ENCODE measurements at regions not wholly inside any gene's neighbourhood (a gene's known extent, or its start where the extent isn't known, plus 50 kb on each side); places are given as distances from the start of the nearest gene placed in this dataset.

DNA sequence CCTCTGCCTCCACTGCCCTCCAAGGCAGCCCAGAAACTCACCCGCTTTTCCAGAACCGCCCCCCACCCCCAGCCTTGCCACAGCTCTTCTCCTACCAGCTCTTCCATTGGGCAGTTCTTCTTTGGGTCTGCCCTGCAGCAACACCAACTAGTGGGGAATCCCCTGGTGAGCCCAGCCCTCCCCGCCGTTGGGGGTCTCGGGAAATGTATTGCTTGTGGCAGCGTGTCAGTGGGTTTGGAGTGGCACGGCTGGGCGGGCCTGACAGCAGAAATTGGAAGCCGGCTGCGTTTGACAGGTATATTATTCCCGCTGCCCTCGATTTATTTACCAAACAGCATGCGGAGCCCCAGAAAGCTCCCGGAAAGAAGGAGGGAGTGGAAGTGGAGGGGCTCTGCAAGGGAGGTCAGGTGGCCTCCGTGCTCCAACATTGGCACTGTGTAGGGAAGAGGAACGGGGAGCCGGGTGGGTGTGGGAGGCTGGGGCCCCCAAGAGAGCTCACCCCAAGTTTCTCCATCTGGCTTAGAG, 65.2 kb upstream of the NECTIN1 start:
- Histone ChIP-seq H3K4me2 (ENCODE audit: low read depth, low read length) (no peak overlapping the region), H4K20me1 (ENCODE audit: insufficient read depth, low read length) (no peaks in the 10 kb centered on the region), H3K27me3 (ENCODE audit: control insufficient read depth in 1 of 2, insufficient read depth in 2 of 2, low read length in 2 of 2) (peaks cover 7 to 42% of the 10 kb centered on the region in 2 experiments; a peak in 4 of 5 replicates), H3K4me3 (replicated peaks in 1 of 3; ENCODE audit: insufficient read depth in 1 of 3, low read depth in 2 of 3, low read length in 3 of 3) (no peak overlapping the region), H3K36me3 (replicated peaks in 1 of 2; ENCODE audit: control insufficient read depth in 1 of 2, insufficient read depth in 2 of 2, low read length in 2 of 2) (no peaks in the 10 kb centered on the region), H3K9ac (ENCODE audit: insufficient read depth, low read depth, low read length) (no peak overlapping the region), H3K79me2 (ENCODE audit: insufficient read depth, low read length) (no peaks in the 10 kb centered on the region), H3K4me1 (ENCODE audit: insufficient read depth, low read length) (no peaks in the 10 kb centered on the region), H3K9me3 (ENCODE audit: low read length) (no peaks in the 10 kb centered on the region), H3K27ac (ENCODE audit: extremely low read length, insufficient read depth, low read length) (no peak overlapping the region), H2AFZ (ENCODE audit: low read length) (no peak overlapping the region)
- 29% methylated on average over 17 of the region's 17 CpGs for WGBS (ENCODE audit: low lambda C conversion rate)
- ATAC-seq (no peak), FAIRE-seq (no peak), DNase-seq (ENCODE audit: low spot score) (no peak)
- CTCF ChIA-PET (ENCODE audit: low intra/inter-chr PET ratio, low total read pairs), result no interaction called here
- intact Hi-C loops (cut with micrococcal nuclease; ENCODE audit: unreplicated experiment), result no loop called here
- POLR2A ChIA-PET, result no interaction called here
- BruUV-seq (replicated peaks), result no TSS peak
- no peak for TF ChIP-seq KAT8 (CRISPR knock-in tag; IDR thresholded peaks at IDR 0.05)
- TF ChIP-seq, protein P1, sequence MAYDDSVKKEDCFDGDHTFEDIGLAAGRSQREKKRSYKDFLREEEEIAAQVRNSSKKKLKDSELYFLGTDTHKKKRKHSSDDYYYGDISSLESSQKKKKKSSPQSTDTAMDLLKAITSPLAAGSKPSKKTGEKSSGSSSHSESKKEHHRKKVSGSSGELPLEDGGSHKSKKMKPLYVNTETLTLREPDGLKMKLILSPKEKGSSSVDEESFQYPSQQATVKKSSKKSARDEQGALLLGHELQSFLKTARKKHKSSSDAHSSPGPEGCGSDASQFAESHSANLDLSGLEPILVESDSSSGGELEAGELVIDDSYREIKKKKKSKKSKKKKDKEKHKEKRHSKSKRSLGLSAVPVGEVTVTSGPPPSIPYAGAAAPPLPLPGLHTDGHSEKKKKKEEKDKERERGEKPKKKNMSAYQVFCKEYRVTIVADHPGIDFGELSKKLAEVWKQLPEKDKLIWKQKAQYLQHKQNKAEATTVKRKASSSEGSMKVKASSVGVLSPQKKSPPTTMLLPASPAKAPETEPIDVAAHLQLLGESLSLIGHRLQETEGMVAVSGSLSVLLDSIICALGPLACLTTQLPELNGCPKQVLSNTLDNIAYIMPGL (CRISPR knock-in tag; IDR thresholded peaks at IDR 0.05; ENCODE audit: borderline replicate concordance in 1 of 2, low read depth in 1 of 2), result no peak
- TF ChIP-seq, protein P2, sequence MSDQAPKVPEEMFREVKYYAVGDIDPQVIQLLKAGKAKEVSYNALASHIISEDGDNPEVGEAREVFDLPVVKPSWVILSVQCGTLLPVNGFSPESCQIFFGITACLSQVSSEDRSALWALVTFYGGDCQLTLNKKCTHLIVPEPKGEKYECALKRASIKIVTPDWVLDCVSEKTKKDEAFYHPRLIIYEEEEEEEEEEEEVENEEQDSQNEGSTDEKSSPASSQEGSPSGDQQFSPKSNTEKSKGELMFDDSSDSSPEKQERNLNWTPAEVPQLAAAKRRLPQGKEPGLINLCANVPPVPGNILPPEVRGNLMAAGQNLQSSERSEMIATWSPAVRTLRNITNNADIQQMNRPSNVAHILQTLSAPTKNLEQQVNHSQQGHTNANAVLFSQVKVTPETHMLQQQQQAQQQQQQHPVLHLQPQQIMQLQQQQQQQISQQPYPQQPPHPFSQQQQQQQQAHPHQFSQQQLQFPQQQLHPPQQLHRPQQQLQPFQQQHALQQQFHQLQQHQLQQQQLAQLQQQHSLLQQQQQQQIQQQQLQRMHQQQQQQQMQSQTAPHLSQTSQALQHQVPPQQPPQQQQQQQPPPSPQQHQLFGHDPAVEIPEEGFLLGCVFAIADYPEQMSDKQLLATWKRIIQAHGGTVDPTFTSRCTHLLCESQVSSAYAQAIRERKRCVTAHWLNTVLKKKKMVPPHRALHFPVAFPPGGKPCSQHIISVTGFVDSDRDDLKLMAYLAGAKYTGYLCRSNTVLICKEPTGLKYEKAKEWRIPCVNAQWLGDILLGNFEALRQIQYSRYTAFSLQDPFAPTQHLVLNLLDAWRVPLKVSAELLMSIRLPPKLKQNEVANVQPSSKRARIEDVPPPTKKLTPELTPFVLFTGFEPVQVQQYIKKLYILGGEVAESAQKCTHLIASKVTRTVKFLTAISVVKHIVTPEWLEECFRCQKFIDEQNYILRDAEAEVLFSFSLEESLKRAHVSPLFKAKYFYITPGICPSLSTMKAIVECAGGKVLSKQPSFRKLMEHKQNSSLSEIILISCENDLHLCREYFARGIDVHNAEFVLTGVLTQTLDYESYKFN (CRISPR knock-in tag; conservative IDR thresholded peaks at IDR 0.05), result no peak
- TF ChIP-seq ATRX (CRISPR knock-in tag; IDR thresholded peaks at IDR 0.05; ENCODE audit: borderline replicate concordance), result no peak
- no peak for TF ChIP-seq SP1 (IDR thresholded peaks at IDR 0.05)
- no peak for TF ChIP-seq SP1 (CRISPR knock-in tag; IDR thresholded peaks at IDR 0.05)
- TF ChIP-seq ZNF543 (CRISPR knock-in tag; IDR thresholded peaks at IDR 0.05), result no peak
- TF ChIP-seq ISL2 (CRISPR knock-in tag; IDR thresholded peaks at IDR 0.05), result no peak
- TF ChIP-seq RELA (CRISPR knock-in tag; IDR thresholded peaks at IDR 0.05), result no peak
- TF ChIP-seq POLR2AphosphoS2 (IDR thresholded peaks at IDR 0.05; ENCODE audit: low read depth, low read length), result no peak
- TF ChIP-seq, protein P3, sequence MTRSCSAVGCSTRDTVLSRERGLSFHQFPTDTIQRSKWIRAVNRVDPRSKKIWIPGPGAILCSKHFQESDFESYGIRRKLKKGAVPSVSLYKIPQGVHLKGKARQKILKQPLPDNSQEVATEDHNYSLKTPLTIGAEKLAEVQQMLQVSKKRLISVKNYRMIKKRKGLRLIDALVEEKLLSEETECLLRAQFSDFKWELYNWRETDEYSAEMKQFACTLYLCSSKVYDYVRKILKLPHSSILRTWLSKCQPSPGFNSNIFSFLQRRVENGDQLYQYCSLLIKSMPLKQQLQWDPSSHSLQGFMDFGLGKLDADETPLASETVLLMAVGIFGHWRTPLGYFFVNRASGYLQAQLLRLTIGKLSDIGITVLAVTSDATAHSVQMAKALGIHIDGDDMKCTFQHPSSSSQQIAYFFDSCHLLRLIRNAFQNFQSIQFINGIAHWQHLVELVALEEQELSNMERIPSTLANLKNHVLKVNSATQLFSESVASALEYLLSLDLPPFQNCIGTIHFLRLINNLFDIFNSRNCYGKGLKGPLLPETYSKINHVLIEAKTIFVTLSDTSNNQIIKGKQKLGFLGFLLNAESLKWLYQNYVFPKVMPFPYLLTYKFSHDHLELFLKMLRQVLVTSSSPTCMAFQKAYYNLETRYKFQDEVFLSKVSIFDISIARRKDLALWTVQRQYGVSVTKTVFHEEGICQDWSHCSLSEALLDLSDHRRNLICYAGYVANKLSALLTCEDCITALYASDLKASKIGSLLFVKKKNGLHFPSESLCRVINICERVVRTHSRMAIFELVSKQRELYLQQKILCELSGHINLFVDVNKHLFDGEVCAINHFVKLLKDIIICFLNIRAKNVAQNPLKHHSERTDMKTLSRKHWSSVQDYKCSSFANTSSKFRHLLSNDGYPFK (CRISPR knock-in tag; IDR thresholded peaks at IDR 0.05; ENCODE audit: borderline replicate concordance), result no peak
- no peak for TF ChIP-seq MIXL1 (CRISPR knock-in tag; IDR thresholded peaks at IDR 0.05)
- no peak for TF ChIP-seq KLF9 (CRISPR knock-in tag; IDR thresholded peaks at IDR 0.05; ENCODE audit: low read depth)
- in situ Hi-C loops (cut with HindIII; ENCODE audit: extremely low pct_ligation_motif_present, low pct_unique_long_range_greater_than_20kb), result no loop called here

Data from HepG2 (cell line).